ENCODE measurements at regions not wholly inside any gene's neighbourhood (a gene's known extent, or its start where the extent isn't known, plus 50 kb on each side); places are given as distances from the start of the nearest gene placed in this dataset.

- Histone ChIP-seq H3K9me3 (no peaks in the 10 kb centered on the region), H3K36me3 (no peaks in the 10 kb centered on the region), H3K27me3 (no peaks in the 10 kb centered on the region), H3K4me1 (no peaks in the 10 kb centered on the region), H3K4me3 (no peak overlapping the region), H3K27ac (no peak overlapping the region)
- WGBS, 2 donors = 85% methylated on average over 5 of the region's 5 CpGs
- ATAC-seq = no peak
- intact Hi-C loops (cut with DNase I) = no loop called here
- no peak for TF ChIP-seq CTCF (IDR thresholded peaks at IDR 0.05)
- no peak for FAIRE-seq
- DNase-seq = no peak
Measured at GRCh38 chr10:124300735-124301134, 118.0 kb downstream of the OAT start.

- Histone ChIP-seq H3K4me1 (no peaks in the 10 kb centered on the region), H3K4me3 (no peak overlapping the region), H3K27me3 (no peaks in the 10 kb centered on the region), H3K9me3 (no peaks in the 10 kb centered on the region), H3K36me3 (no peaks in the 10 kb centered on the region), H3K27ac (no peak overlapping the region)
- TF ChIP-seq CTCF (IDR thresholded peaks at IDR 0.05) = no peak
- intact Hi-C loops (cut with DNase I) = no loop called here
- no peak for ATAC-seq
- FAIRE-seq = no peak
- no peak for DNase-seq
- WGBS, 2 donors = 77 to 84% methylated on average over 6 of the region's 6 CpGs
Measured at GRCh38 chr10:124300224-124300623, 118.5 kb downstream of the OAT start.

- intact Hi-C loops (cut with DNase I) = no loop called here
- DNase-seq (no peak), ATAC-seq (no peak), FAIRE-seq (no peak)
- Histone ChIP-seq H3K27me3 (no peaks in the 10 kb centered on the region), H3K4me1 (no peaks in the 10 kb centered on the region), H3K27ac (no peak overlapping the region), H3K4me3 (no peak overlapping the region), H3K36me3 (no peaks in the 10 kb centered on the region), H3K9me3 (no peaks in the 10 kb centered on the region)
- no peak for TF ChIP-seq CTCF (IDR thresholded peaks at IDR 0.05)
- WGBS, 2 donors = 67 to 71% methylated on average over 4 of the region's 4 CpGs
Measured at GRCh38 chr10:124299696-124300095, 119.0 kb downstream of the OAT start.

GRCh38 chr10:124298891-124299290 is 119.8 kb downstream of the OAT start:
- Histone ChIP-seq H3K4me1 (no peaks in the 10 kb centered on the region), H3K27ac (no peak overlapping the region), H3K27me3 (no peaks in the 10 kb centered on the region), H3K9me3 (no peaks in the 10 kb centered on the region), H3K4me3 (no peak overlapping the region), H3K36me3 (no peaks in the 10 kb centered on the region)
- DNase-seq (no peak), ATAC-seq (no peak), FAIRE-seq (no peak)
- WGBS, 2 donors = 73 to 77% methylated on average over 3 of the region's 3 CpGs
- TF ChIP-seq CTCF (IDR thresholded peaks at IDR 0.05) = no peak
- intact Hi-C loops (cut with DNase I) = no loop called here

GRCh38 chr10:124296813-124297788 is 121.6 kb downstream of the OAT start:
- Histone ChIP-seq H3K27ac (no peak overlapping the region), H3K9me3 (no peaks in the 10 kb centered on the region), H3K36me3 (no peaks in the 10 kb centered on the region), H3K4me3 (no peak overlapping the region), H3K27me3 (no peaks in the 10 kb centered on the region), H3K4me1 (no peaks in the 10 kb centered on the region)
- FAIRE-seq (no peak), ATAC-seq (no peak), DNase-seq (no peak)
- no peak for TF ChIP-seq CTCF (IDR thresholded peaks at IDR 0.05)
- intact Hi-C loops (cut with DNase I) = no loop called here
- WGBS, 2 donors = 75 to 81% methylated on average over 11 of the region's 11 CpGs
